ENCODE measurements at regions not wholly inside any gene's neighbourhood (a gene's known extent, or its start where the extent isn't known, plus 50 kb on each side); places are given as distances from the start of the nearest gene placed in this dataset.

- no peak overlapping the region for H2AFZ ChIP-seq (ENCODE audit: low read length, unreplicated experiment)
Measured at GRCh38 chr2:146077156-146077555, 1557.2 kb upstream of the ZEB2 start.

GRCh38 chr2:146068051-146068450 is 1548.1 kb upstream of the ZEB2 start:
- Histone ChIP-seq H3K79me2 (ENCODE audit: control insufficient read depth, insufficient read depth, low read length, unreplicated experiment) (no peaks in the 10 kb centered on the region), H2AFZ (ENCODE audit: low read length, unreplicated experiment) (no peak overlapping the region), H3K36me3 (ENCODE audit: insufficient read depth, low read length) (no peaks in the 10 kb centered on the region), H3K4me1 (ENCODE audit: control insufficient read depth, insufficient read depth, low read length, unreplicated experiment) (no peaks in the 10 kb centered on the region), H3K27me3 (ENCODE audit: insufficient read depth, low read length) (no peaks in the 10 kb centered on the region), H3K27ac (ENCODE audit: low read depth, low read length) (no peak overlapping the region), H3K4me3 (ENCODE audit: low read depth, low read length) (no peak overlapping the region)

More at GRCh38 chr2:146077156-146077555, 1557.2 kb upstream of the ZEB2 start:
- Histone ChIP-seq H3K27ac (ENCODE audit: low read depth, low read length) (no peak overlapping the region), H3K27me3 (ENCODE audit: insufficient read depth, low read length) (no peaks in the 10 kb centered on the region), H3K79me2 (ENCODE audit: control insufficient read depth, insufficient read depth, low read length, unreplicated experiment) (no peaks in the 10 kb centered on the region), H3K36me3 (ENCODE audit: insufficient read depth, low read length) (no peaks in the 10 kb centered on the region), H3K4me1 (ENCODE audit: control insufficient read depth, insufficient read depth, low read length, unreplicated experiment) (no peaks in the 10 kb centered on the region), H3K4me3 (ENCODE audit: low read depth, low read length) (no peak overlapping the region)

GRCh38 chr2:146048141-146048540 is 1528.2 kb upstream of the ZEB2 start:
- Histone ChIP-seq H3K27me3 (ENCODE audit: insufficient read depth, low read length) (no peaks in the 10 kb centered on the region), H3K4me1 (ENCODE audit: control insufficient read depth, insufficient read depth, low read length, unreplicated experiment) (no peaks in the 10 kb centered on the region), H3K36me3 (ENCODE audit: insufficient read depth, low read length) (no peaks in the 10 kb centered on the region), H3K4me3 (ENCODE audit: low read depth, low read length) (no peak overlapping the region), H3K27ac (ENCODE audit: low read depth, low read length) (no peak overlapping the region), H2AFZ (ENCODE audit: low read length, unreplicated experiment) (no peak overlapping the region), H3K79me2 (ENCODE audit: control insufficient read depth, insufficient read depth, low read length, unreplicated experiment) (no peaks in the 10 kb centered on the region)

- no peak overlapping the region for H3K27ac ChIP-seq (ENCODE audit: low read depth, low read length)
- no peaks in the 10 kb centered on the region for H3K4me1 ChIP-seq (ENCODE audit: control insufficient read depth, insufficient read depth, low read length, unreplicated experiment)
- H3K36me3 ChIP-seq (ENCODE audit: insufficient read depth, low read length) = no peaks in the 10 kb centered on the region
- H3K4me3 ChIP-seq (ENCODE audit: low read depth, low read length) = no peak overlapping the region
- no peaks in the 10 kb centered on the region for H3K27me3 ChIP-seq (ENCODE audit: insufficient read depth, low read length)
- H2AFZ ChIP-seq (ENCODE audit: low read length, unreplicated experiment) = no peak overlapping the region
- no peaks in the 10 kb centered on the region for H3K79me2 ChIP-seq (ENCODE audit: control insufficient read depth, insufficient read depth, low read length, unreplicated experiment)
Measured at GRCh38 chr2:146041274-146041910, 1521.5 kb upstream of the ZEB2 start.

- Histone ChIP-seq H3K36me3 (ENCODE audit: insufficient read depth, low read length) (no peaks in the 10 kb centered on the region), H3K27me3 (ENCODE audit: insufficient read depth, low read length) (no peaks in the 10 kb centered on the region), H3K79me2 (ENCODE audit: control insufficient read depth, insufficient read depth, low read length, unreplicated experiment) (no peaks in the 10 kb centered on the region), H3K27ac (ENCODE audit: low read depth, low read length) (no peak overlapping the region), H3K4me1 (ENCODE audit: control insufficient read depth, insufficient read depth, low read length, unreplicated experiment) (no peaks in the 10 kb centered on the region), H3K4me3 (ENCODE audit: low read depth, low read length) (no peak overlapping the region), H2AFZ (ENCODE audit: low read length, unreplicated experiment) (no peak overlapping the region)
Measured at GRCh38 chr2:146040051-146040450, 1520.1 kb upstream of the ZEB2 start.

GRCh38 chr2:146038014-146038413 is 1518.1 kb upstream of the ZEB2 start:
- Histone ChIP-seq H3K27me3 (ENCODE audit: insufficient read depth, low read length) (no peaks in the 10 kb centered on the region), H3K36me3 (ENCODE audit: insufficient read depth, low read length) (no peaks in the 10 kb centered on the region), H3K4me3 (ENCODE audit: low read depth, low read length) (no peak overlapping the region), H3K4me1 (ENCODE audit: control insufficient read depth, insufficient read depth, low read length, unreplicated experiment) (no peaks in the 10 kb centered on the region), H3K27ac (ENCODE audit: low read depth, low read length) (no peak overlapping the region), H3K79me2 (ENCODE audit: control insufficient read depth, insufficient read depth, low read length, unreplicated experiment) (no peaks in the 10 kb centered on the region), H2AFZ (ENCODE audit: low read length, unreplicated experiment) (no peak overlapping the region)

GRCh38 chr2:146037334-146037870 is 1517.5 kb upstream of the ZEB2 start:
- no peaks in the 10 kb centered on the region for H3K79me2 ChIP-seq (ENCODE audit: control insufficient read depth, insufficient read depth, low read length, unreplicated experiment)
- no peaks in the 10 kb centered on the region for H3K4me1 ChIP-seq (ENCODE audit: control insufficient read depth, insufficient read depth, low read length, unreplicated experiment)
- no peaks in the 10 kb centered on the region for H3K27me3 ChIP-seq (ENCODE audit: insufficient read depth, low read length)
- no peaks in the 10 kb centered on the region for H3K36me3 ChIP-seq (ENCODE audit: insufficient read depth, low read length)
- H3K4me3 ChIP-seq (ENCODE audit: low read depth, low read length) = no peak overlapping the region
- H2AFZ ChIP-seq (ENCODE audit: low read length, unreplicated experiment) = no peak overlapping the region
- no peak overlapping the region for H3K27ac ChIP-seq (ENCODE audit: low read depth, low read length)

- Histone ChIP-seq H3K27ac (ENCODE audit: low read depth, low read length) (no peak overlapping the region), H2AFZ (ENCODE audit: low read length, unreplicated experiment) (no peak overlapping the region), H3K79me2 (ENCODE audit: control insufficient read depth, insufficient read depth, low read length, unreplicated experiment) (no peaks in the 10 kb centered on the region), H3K4me3 (ENCODE audit: low read depth, low read length) (no peak overlapping the region), H3K27me3 (ENCODE audit: insufficient read depth, low read length) (no peaks in the 10 kb centered on the region), H3K36me3 (ENCODE audit: insufficient read depth, low read length) (no peaks in the 10 kb centered on the region), H3K4me1 (ENCODE audit: control insufficient read depth, insufficient read depth, low read length, unreplicated experiment) (no peaks in the 10 kb centered on the region)
Measured at GRCh38 chr2:146031158-146031557, 1511.2 kb upstream of the ZEB2 start.

- Histone ChIP-seq H3K36me3 (ENCODE audit: insufficient read depth, low read length) (no peaks in the 10 kb centered on the region), H2AFZ (ENCODE audit: low read length, unreplicated experiment) (no peak overlapping the region), H3K4me1 (ENCODE audit: control insufficient read depth, insufficient read depth, low read length, unreplicated experiment) (no peaks in the 10 kb centered on the region), H3K27ac (ENCODE audit: low read depth, low read length) (no peak overlapping the region), H3K4me3 (ENCODE audit: low read depth, low read length) (no peak overlapping the region), H3K27me3 (ENCODE audit: insufficient read depth, low read length) (no peaks in the 10 kb centered on the region), H3K79me2 (ENCODE audit: control insufficient read depth, insufficient read depth, low read length, unreplicated experiment) (no peaks in the 10 kb centered on the region)
Measured at GRCh38 chr2:146027156-146027555, 1507.2 kb upstream of the ZEB2 start.

- Histone ChIP-seq H3K79me2 (ENCODE audit: control insufficient read depth, insufficient read depth, low read length, unreplicated experiment) (no peaks in the 10 kb centered on the region), H3K4me3 (ENCODE audit: low read depth, low read length) (no peak overlapping the region), H3K27me3 (ENCODE audit: insufficient read depth, low read length) (no peaks in the 10 kb centered on the region), H3K4me1 (ENCODE audit: control insufficient read depth, insufficient read depth, low read length, unreplicated experiment) (no peaks in the 10 kb centered on the region), H3K36me3 (ENCODE audit: insufficient read depth, low read length) (no peaks in the 10 kb centered on the region), H3K27ac (ENCODE audit: low read depth, low read length) (no peak overlapping the region), H2AFZ (ENCODE audit: low read length, unreplicated experiment) (no peak overlapping the region)
Measured at GRCh38 chr2:146025519-146025918, 1505.6 kb upstream of the ZEB2 start.

- H3K79me2 ChIP-seq (ENCODE audit: control insufficient read depth, insufficient read depth, low read length, unreplicated experiment) = no peaks in the 10 kb centered on the region
- no peak overlapping the region for H3K27ac ChIP-seq (ENCODE audit: low read depth, low read length)
- no peaks in the 10 kb centered on the region for H3K4me1 ChIP-seq (ENCODE audit: control insufficient read depth, insufficient read depth, low read length, unreplicated experiment)
- H3K4me3 ChIP-seq (ENCODE audit: low read depth, low read length) = no peak overlapping the region
- H3K36me3 ChIP-seq (ENCODE audit: insufficient read depth, low read length) = no peaks in the 10 kb centered on the region
- no peaks in the 10 kb centered on the region for H3K27me3 ChIP-seq (ENCODE audit: insufficient read depth, low read length)
- no peak overlapping the region for H2AFZ ChIP-seq (ENCODE audit: low read length, unreplicated experiment)
Measured at GRCh38 chr2:146024212-146024743, 1504.4 kb upstream of the ZEB2 start.
